ENCODE measurements at regions not wholly inside any gene's neighbourhood (a gene's known extent, or its start where the extent isn't known, plus 50 kb on each side); places are given as distances from the start of the nearest gene placed in this dataset.

DNA sequence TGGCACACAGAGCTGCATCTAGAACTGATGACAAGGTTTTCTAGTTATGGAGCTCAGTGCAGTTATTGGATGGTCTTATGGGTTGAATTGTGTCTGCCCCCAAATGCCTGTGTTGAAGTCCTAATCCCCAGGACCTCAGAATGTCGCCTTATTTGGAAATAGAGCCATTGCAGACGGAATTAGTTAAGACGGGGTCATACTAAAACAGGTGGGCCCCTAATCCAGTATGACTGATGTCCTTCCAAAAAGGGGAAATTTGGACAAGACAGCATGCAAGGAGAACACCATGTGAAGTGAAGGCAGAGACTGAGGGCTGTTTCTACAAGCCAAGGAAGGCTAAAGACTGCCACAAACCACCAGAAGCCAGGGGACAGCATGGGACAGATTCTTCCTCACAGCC is 148.7 kb downstream of the KCTD12 start:
- no peak for DNase-seq
- Mint-ChIP-seq H3K4me1 (ENCODE audit: low read depth) (no peaks in the 10 kb centered on the region), H3K9me3 (no peaks in the 10 kb centered on the region; the same call in 1 of the 2 replicates), H3K27ac (no peak overlapping the region), H3K27me3 (ENCODE audit: insufficient read depth) (peaks cover 3% of the 10 kb centered on the region; the same call in 1 of the 2 replicates), H3K36me3 (ENCODE audit: low read depth) (no peaks in the 10 kb centered on the region), H3K4me3 (no peak overlapping the region)
- TF ChIP-seq, protein P1, sequence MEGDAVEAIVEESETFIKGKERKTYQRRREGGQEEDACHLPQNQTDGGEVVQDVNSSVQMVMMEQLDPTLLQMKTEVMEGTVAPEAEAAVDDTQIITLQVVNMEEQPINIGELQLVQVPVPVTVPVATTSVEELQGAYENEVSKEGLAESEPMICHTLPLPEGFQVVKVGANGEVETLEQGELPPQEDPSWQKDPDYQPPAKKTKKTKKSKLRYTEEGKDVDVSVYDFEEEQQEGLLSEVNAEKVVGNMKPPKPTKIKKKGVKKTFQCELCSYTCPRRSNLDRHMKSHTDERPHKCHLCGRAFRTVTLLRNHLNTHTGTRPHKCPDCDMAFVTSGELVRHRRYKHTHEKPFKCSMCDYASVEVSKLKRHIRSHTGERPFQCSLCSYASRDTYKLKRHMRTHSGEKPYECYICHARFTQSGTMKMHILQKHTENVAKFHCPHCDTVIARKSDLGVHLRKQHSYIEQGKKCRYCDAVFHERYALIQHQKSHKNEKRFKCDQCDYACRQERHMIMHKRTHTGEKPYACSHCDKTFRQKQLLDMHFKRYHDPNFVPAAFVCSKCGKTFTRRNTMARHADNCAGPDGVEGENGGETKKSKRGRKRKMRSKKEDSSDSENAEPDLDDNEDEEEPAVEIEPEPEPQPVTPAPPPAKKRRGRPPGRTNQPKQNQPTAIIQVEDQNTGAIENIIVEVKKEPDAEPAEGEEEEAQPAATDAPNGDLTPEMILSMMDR (IDR thresholded peaks at IDR 0.05): no peak

DNA sequence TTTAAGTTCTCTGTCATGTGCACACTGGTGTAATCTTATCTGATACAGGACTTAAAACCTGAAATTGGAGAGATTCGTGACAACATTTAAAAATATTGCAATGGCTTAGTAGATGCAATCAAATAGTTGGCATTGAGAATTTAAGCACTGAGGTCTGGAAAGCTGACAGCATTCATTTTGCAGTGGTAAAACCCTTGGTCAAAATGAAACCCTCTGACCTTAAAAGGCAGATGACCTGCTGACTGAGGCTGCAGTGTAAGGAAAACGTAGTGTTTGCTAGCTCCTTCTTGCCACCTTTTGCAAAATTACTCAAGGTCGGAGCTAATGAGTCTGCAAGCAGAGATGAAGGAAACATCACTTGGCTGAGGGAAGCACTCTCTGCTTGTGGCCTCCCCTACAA is 150.6 kb downstream of the KCTD12 start:
- no peaks in the 10 kb centered on the region for H3K9me3 Mint-ChIP-seq
- no peak overlapping the region for H3K27ac Mint-ChIP-seq
- no peak for DNase-seq
- no peaks in the 10 kb centered on the region for H3K36me3 Mint-ChIP-seq (ENCODE audit: low read depth)
- peaks cover 3% of the 10 kb centered on the region; the same call in 1 of the 2 replicates for H3K27me3 Mint-ChIP-seq (ENCODE audit: insufficient read depth)
- TF ChIP-seq, protein P1 (IDR thresholded peaks at IDR 0.05): no peak
- no peak overlapping the region for H3K4me3 Mint-ChIP-seq
- no peaks in the 10 kb centered on the region for H3K4me1 Mint-ChIP-seq (ENCODE audit: low read depth)

DNA sequence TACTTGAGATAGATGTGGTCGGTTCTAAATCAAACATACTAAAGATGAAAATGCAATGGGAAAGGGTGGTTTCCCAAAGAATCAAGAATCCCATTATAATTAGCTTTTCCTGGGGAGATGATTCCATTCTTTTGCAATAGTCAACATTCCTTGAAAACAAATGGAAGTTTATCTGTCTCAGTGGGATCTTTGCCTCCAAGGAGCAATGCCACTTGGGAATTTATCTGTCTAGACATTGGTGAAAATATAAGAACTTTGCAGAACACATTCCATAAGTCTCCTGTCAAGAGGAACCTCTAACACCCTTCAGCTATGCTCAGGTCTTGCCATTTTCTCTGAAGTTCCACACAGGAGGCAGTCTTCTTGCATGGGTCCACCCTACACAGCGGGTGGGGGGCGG is 152.5 kb downstream of the KCTD12 start:
- peaks cover 3% of the 10 kb centered on the region; the same call in 1 of the 2 replicates for H3K27me3 Mint-ChIP-seq (ENCODE audit: insufficient read depth)
- TF ChIP-seq, protein P1 (IDR thresholded peaks at IDR 0.05): no peak
- H3K4me3 Mint-ChIP-seq: no peak overlapping the region
- H3K4me1 Mint-ChIP-seq (ENCODE audit: low read depth): no peaks in the 10 kb centered on the region
- DNase-seq: no peak
- no peaks in the 10 kb centered on the region for H3K9me3 Mint-ChIP-seq
- no peaks in the 10 kb centered on the region for H3K36me3 Mint-ChIP-seq (ENCODE audit: low read depth)
- H3K27ac Mint-ChIP-seq: no peak overlapping the region

DNA sequence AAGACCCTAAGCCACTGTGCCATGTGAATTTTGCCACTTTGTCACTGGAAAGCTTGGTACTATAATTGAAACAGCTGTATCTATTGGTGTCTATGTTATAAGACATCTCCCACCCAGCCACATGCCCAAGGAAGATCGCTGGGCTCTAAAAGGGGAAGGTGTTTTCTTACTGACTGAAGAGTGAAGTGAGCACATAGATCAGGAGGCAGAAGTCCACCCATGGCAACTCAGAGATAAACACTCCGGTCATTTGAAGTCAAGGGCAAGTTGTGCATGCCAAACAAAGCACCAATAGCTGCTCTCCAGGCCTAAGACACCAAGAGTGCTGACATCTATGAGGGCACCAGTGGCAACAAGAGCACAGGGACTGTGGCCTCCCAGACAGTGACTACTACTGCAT is 153.8 kb downstream of the KCTD12 start:
- Mint-ChIP-seq H3K4me3 (no peak overlapping the region), H3K27me3 (ENCODE audit: insufficient read depth) (peaks cover 3% of the 10 kb centered on the region; the same call in 1 of the 2 replicates), H3K4me1 (ENCODE audit: low read depth) (no peaks in the 10 kb centered on the region), H3K36me3 (ENCODE audit: low read depth) (no peaks in the 10 kb centered on the region), H3K27ac (no peak overlapping the region), H3K9me3 (no peaks in the 10 kb centered on the region)
- TF ChIP-seq, protein P1 (IDR thresholded peaks at IDR 0.05): no peak
- no peak for DNase-seq

DNA sequence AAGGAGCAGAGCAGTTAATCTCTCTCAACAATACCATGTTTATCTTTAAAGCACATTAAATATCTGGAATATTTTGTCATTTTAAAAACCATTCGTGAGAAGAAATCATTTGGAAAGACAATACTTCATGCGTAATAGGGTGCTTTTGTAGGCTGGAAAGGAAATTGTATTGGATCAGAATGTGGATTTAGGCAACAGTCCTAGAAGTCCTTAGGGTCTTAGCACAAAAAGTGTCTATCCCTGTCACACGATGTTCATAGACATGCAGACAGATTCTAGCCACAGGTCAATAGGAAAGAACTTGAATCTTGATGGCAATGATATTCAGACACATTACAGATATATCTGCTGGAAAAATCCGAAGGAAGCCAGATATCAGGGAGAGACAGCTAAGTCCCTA is 156.0 kb downstream of the KCTD12 start:
- DNase-seq: no peak
- Mint-ChIP-seq H3K4me1 (ENCODE audit: low read depth) (no peaks in the 10 kb centered on the region), H3K4me3 (no peak overlapping the region), H3K9me3 (no peaks in the 10 kb centered on the region), H3K27ac (no peak overlapping the region), H3K27me3 (ENCODE audit: insufficient read depth) (no peaks in the 10 kb centered on the region; the same call in 1 of the 2 replicates), H3K36me3 (ENCODE audit: low read depth) (no peaks in the 10 kb centered on the region)
- TF ChIP-seq, protein P1 (IDR thresholded peaks at IDR 0.05): no peak

DNA sequence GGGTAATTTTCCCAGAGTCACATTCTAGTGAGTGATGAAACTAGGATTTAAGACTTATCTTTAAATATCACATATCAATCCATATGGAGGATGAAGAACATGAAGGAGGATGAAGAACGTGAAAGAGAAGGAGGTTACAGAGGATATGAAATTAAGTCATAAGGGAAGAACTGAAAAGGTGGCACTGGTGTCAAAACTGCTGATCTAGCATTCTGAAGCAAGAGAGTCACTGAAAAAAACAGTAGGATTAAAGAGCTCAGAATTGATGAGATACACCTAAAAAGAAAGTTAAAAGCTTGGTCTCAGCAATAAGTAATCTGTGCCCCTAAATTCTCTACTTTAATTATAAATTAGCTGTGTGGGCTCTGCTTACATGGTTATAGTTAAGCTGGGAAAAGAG is 156.5 kb downstream of the KCTD12 start:
- DNase-seq: no peak
- Mint-ChIP-seq H3K36me3 (ENCODE audit: low read depth) (no peaks in the 10 kb centered on the region), H3K4me3 (no peak overlapping the region), H3K4me1 (ENCODE audit: low read depth) (no peaks in the 10 kb centered on the region), H3K9me3 (no peaks in the 10 kb centered on the region), H3K27me3 (ENCODE audit: insufficient read depth) (no peaks in the 10 kb centered on the region; the same call in 1 of the 2 replicates), H3K27ac (no peak overlapping the region)
- TF ChIP-seq, protein P1 (IDR thresholded peaks at IDR 0.05): no peak
